A673 (cell line): ENCODE measurements at regions not wholly inside any gene's neighbourhood (a gene's known extent, or its start where the extent isn't known, plus 50 kb on each side); places are given as distances from the start of the nearest gene placed in this dataset.

Experiments used
- CTCF ChIP-seq: fragments of 300-800, 200-600 bp; sonication (generic); conservative IDR thresholded peaks from 2 replicates; pipeline ENCODE4 v1.5.1; 2017; ENCODE audit warnings: low read depth, mild to moderate bottlenecking, antibody characterized with exemption, low read length, moderate library complexity, mixed read lengths
- EZH2 ChIP-seq: fragments of 200-600 bp; sonication (generic); IDR thresholded peaks from 2 replicates; pipeline ENCODE4 v1.6.1; 2017; ENCODE audit warnings: borderline replicate concordance, low read depth, mild to moderate bottlenecking, mixed read lengths, antibody characterized with exemption, low read length; ENCODE audit not compliant: poor library complexity, severe bottlenecking

- no peak for TF ChIP-seq CTCF
- no peak for TF ChIP-seq EZH2
These were observed 300.1 kb upstream of the SASH1 start for GRCh38 chr6:148042536-148042935.
